ENCODE measurements at regions not wholly inside any gene's neighbourhood (a gene's known extent, or its start where the extent isn't known, plus 50 kb on each side); places are given as distances from the start of the nearest gene placed in this dataset.
"Not testable (repeated sequence)": the region's sequence is repeated elsewhere in the genome, so short reads cannot be mapped to it uniquely, and the experiment has no call there.

GRCh38 chr2:180539541-180539940 lies 440.9 kb upstream of the UBE2E3 start:
- no peak overlapping the region for H3K4me3 ChIP-seq
- no peak for DNase-seq (ENCODE audit: low read depth in 1 of 2, low spot score in 1 of 2)
- H3K4me1 ChIP-seq (ENCODE audit: low read depth): peaks cover 4% of the 10 kb centered on the region
- H3K36me3 ChIP-seq: no peaks in the 10 kb centered on the region
- TF ChIP-seq CTCF (IDR thresholded peaks at IDR 0.05; ENCODE audit: low read depth, low read length): no peak
- H3K27ac ChIP-seq: no peak overlapping the region
- H3K9me3 ChIP-seq (ENCODE audit: low read depth): no peaks in the 10 kb centered on the region
- no peaks in the 10 kb centered on the region for H3K27me3 ChIP-seq

GRCh38 chr2:180535289-180535688 lies 445.1 kb upstream of the UBE2E3 start:
- H3K27me3 ChIP-seq: no peaks in the 10 kb centered on the region
- DNase-seq (ENCODE audit: low read depth in 1 of 2, low spot score in 1 of 2): no peak
- TF ChIP-seq CTCF (IDR thresholded peaks at IDR 0.05; ENCODE audit: low read depth, low read length): no peak
- H3K4me1 ChIP-seq (ENCODE audit: low read depth): no peaks in the 10 kb centered on the region
- no peaks in the 10 kb centered on the region for H3K36me3 ChIP-seq
- H3K27ac ChIP-seq: no peak overlapping the region
- H3K9me3 ChIP-seq (ENCODE audit: low read depth): no peaks in the 10 kb centered on the region
- H3K4me3 ChIP-seq: no peak overlapping the region

- not testable (repeated sequence) for H3K36me3 ChIP-seq; H3K4me1 ChIP-seq (ENCODE audit: low read depth); H3K4me3 ChIP-seq; H3K9me3 ChIP-seq (ENCODE audit: low read depth); H3K27me3 ChIP-seq; DNase-seq (ENCODE audit: low read depth in 1 of 2, low spot score in 1 of 2); H3K27ac ChIP-seq
Measured at GRCh38 chr2:180531787-180532186, 448.6 kb upstream of the UBE2E3 start.

- H3K4me1 ChIP-seq (ENCODE audit: low read depth): peaks cover 4% of the 10 kb centered on the region
- no peak for DNase-seq (ENCODE audit: low read depth in 1 of 2, low spot score in 1 of 2)
- no peak for TF ChIP-seq CTCF (IDR thresholded peaks at IDR 0.05; ENCODE audit: low read depth, low read length)
- no peaks in the 10 kb centered on the region for H3K36me3 ChIP-seq
- no peak overlapping the region for H3K27ac ChIP-seq
- H3K4me3 ChIP-seq: no peak overlapping the region
- H3K27me3 ChIP-seq: no peaks in the 10 kb centered on the region
- H3K9me3 ChIP-seq (ENCODE audit: low read depth): no peaks in the 10 kb centered on the region
Measured at GRCh38 chr2:180524499-180524898, 455.9 kb upstream of the UBE2E3 start.

- DNase-seq (ENCODE audit: low read depth in 1 of 2, low spot score in 1 of 2): peak in 1 of 2 donors; percentile 72
- no peaks in the 10 kb centered on the region for H3K9me3 ChIP-seq (ENCODE audit: low read depth)
- H3K27me3 ChIP-seq: no peaks in the 10 kb centered on the region
- H3K4me3 ChIP-seq: no peak overlapping the region
- no peak for TF ChIP-seq CTCF (IDR thresholded peaks at IDR 0.05; ENCODE audit: low read depth, low read length)
- H3K27ac ChIP-seq: no peak overlapping the region
- H3K36me3 ChIP-seq: no peaks in the 10 kb centered on the region
- H3K4me1 ChIP-seq (ENCODE audit: low read depth): peaks cover 4% of the 10 kb centered on the region
Measured at GRCh38 chr2:180523621-180524340, 456.6 kb upstream of the UBE2E3 start.

- Histone ChIP-seq H3K4me3 (no peak overlapping the region), H3K4me1 (ENCODE audit: low read depth) (peaks cover 4% of the 10 kb centered on the region), H3K27ac (no peak overlapping the region), H3K27me3 (no peaks in the 10 kb centered on the region), H3K36me3 (no peaks in the 10 kb centered on the region), H3K9me3 (ENCODE audit: low read depth) (no peaks in the 10 kb centered on the region)
- DNase-seq (ENCODE audit: low read depth in 1 of 2, low spot score in 1 of 2): no peak
- no peak for TF ChIP-seq CTCF (IDR thresholded peaks at IDR 0.05; ENCODE audit: low read depth, low read length)
Measured at GRCh38 chr2:180520921-180521581, 459.4 kb upstream of the UBE2E3 start.
